Erythroblast (primary cell): ENCODE measurements at regions not wholly inside any gene's neighbourhood (a gene's known extent, or its start where the extent isn't known, plus 50 kb on each side); places are given as distances from the start of the nearest gene placed in this dataset.

ENCODE experiments used
- GATA1 ChIP-seq: IDR thresholded peaks from 2 replicates; pipeline ENCODE4 v1.6.1; 2011; ENCODE audit warnings: low read depth, mild to moderate bottlenecking, control low read depth, low read length, moderate library complexity
- POLR2A ChIP-seq: IDR thresholded peaks from 2 replicates; pipeline ENCODE4 v1.6.1; 2011; ENCODE audit warnings: mild to moderate bottlenecking, low read length

- no peak for TF ChIP-seq POLR2A
- no peak for TF ChIP-seq GATA1
These were observed 88.3 kb upstream of the GRID2 start for GRCh38 chr4:92215476-92215875.
